ENCODE measurements at regions not wholly inside any gene's neighbourhood (a gene's known extent, or its start where the extent isn't known, plus 50 kb on each side); places are given as distances from the start of the nearest gene placed in this dataset.

- Histone ChIP-seq H2AK5ac (ENCODE audit: low read depth, low read length) (no peak overlapping the region), H3K4ac (replicated peaks; ENCODE audit: insufficient read length, low read depth, low read length) (no peak overlapping the region), H4K8ac (ENCODE audit: extremely low read depth, insufficient read depth, low read length) (no peak overlapping the region), H4K5ac (ENCODE audit: insufficient read length, low read depth, low read length) (no peak overlapping the region), H2AFZ (ENCODE audit: low read length) (no peak overlapping the region), H3K36me3 (ENCODE audit: control insufficient read depth in 2 of 4, insufficient read depth in 4 of 4, low read length in 3 of 4) (no peaks in the 10 kb centered on the region), H3K4me3 (ENCODE audit: extremely low read depth in 1 of 4, insufficient read depth in 2 of 4, low read depth in 3 of 4, low read length in 4 of 4) (no peak overlapping the region), H2BK5ac (ENCODE audit: low read depth, low read length) (no peak overlapping the region), H4K20me1 (replicated peaks in 1 of 2; ENCODE audit: control insufficient read depth in 1 of 2, insufficient read depth in 2 of 2, low read length in 2 of 2) (no peaks in the 10 kb centered on the region), H3K23ac (ENCODE audit: insufficient read length) (no peak overlapping the region), H3K14ac (ENCODE audit: insufficient read length) (no peak overlapping the region), H3K23me2 (ENCODE audit: low read depth, low read length) (no peaks in the 10 kb centered on the region), H3K27ac (ENCODE audit: low read depth, low read length) (no peak overlapping the region), H3K4me2 (ENCODE audit: insufficient read depth in 1 of 2, low read depth in 2 of 2, low read length in 2 of 2) (no peak overlapping the region), H3K79me2 (ENCODE audit: control insufficient read depth in 1 of 2, insufficient read depth in 2 of 2, low read length in 2 of 2) (no peaks in the 10 kb centered on the region), H3K4me1 (replicated peaks in 1 of 4; ENCODE audit: control insufficient read depth in 3 of 4, insufficient read depth in 4 of 4, low read length in 3 of 4) (no peaks in the 10 kb centered on the region), H3K18ac (ENCODE audit: extremely low read depth, low read length) (no peak overlapping the region), H2BK20ac (ENCODE audit: low read length) (no peak overlapping the region), H2BK12ac (ENCODE audit: low read depth, low read length) (no peak overlapping the region), H2BK15ac (ENCODE audit: low read length) (no peak overlapping the region), H3K56ac (replicated peaks; ENCODE audit: insufficient read length, low read depth, low read length) (no peak overlapping the region), H4K91ac (replicated peaks; ENCODE audit: insufficient read length, low read length) (no peak overlapping the region), H3K9me3 (ENCODE audit: insufficient read depth in 2 of 2, low read depth in 1 of 2, low read length in 1 of 2) (no peaks in the 10 kb centered on the region), H3K9ac (replicated peaks in 1 of 4; ENCODE audit: extremely low read depth in 1 of 4, low read depth in 3 of 4, low read length in 3 of 4) (no peak overlapping the region), H3K27me3 (replicated peaks in 1 of 4; ENCODE audit: control insufficient read depth in 3 of 4, extremely low read depth in 1 of 4, insufficient read depth in 3 of 4, low read length in 3 of 4) (peaks cover 0 to 1% (median 0%) of the 10 kb centered on the region in 4 experiments; a peak in 1 of 7 replicates), H2BK120ac (replicated peaks; ENCODE audit: low read depth, low read length) (no peak overlapping the region), H3K79me1 (ENCODE audit: low read depth, low read length) (no peaks in the 10 kb centered on the region)
- TF ChIP-seq CTCF (IDR thresholded peaks at IDR 0.05; ENCODE audit: control extremely low read depth in 1 of 3, insufficient read depth in 1 of 3, low read depth in 1 of 3, low read length in 3 of 3) (no peak), CREB1 (IDR thresholded peaks at IDR 0.05) (no peak)
- ChIA-PET POLR2A (ENCODE audit: partially characterized antibody) (no interaction called here), CTCF (ENCODE audit: partially characterized antibody) (interaction anchor here (0.6 to 3.2 kb wide), 8 partner anchors 14 to 1010 kb away, joined by 3 to 10 read pairs (median 3); no protein-coding TSS in a partner anchor)
- FAIRE-seq = no peak
- no peak for DNase-seq (ENCODE audit: low read depth in 1 of 2, low spot score in 2 of 2)
Observed at GRCh38 chr20:40161391-40161790, 527.6 kb downstream of the MAFB start.
